ENCODE measurements at regions not wholly inside any gene's neighbourhood (a gene's known extent, or its start where the extent isn't known, plus 50 kb on each side); places are given as distances from the start of the nearest gene placed in this dataset.
"Not testable (repeated sequence)": the region's sequence is repeated elsewhere in the genome, so short reads cannot be mapped to it uniquely, and the experiment has no call there.

DNA sequence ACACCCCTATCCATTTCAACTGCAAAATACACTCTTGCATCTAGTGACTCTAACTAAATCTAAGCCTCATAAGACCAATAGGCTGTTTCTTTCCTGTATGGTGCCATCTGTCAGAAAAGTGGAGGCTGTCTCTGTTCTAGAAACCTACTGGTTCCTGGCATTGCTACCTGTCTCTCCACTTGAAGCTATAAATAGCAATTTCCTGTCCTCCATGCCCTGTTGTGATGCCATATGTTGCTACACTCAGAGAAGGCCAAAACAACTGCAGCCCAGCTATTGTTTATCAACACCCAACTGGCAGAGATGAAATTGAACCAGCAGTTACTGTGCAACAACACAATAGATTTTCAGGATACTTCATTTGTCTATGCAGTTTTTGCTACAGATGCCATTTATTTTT lies 1355.1 kb upstream of the SLC39A10 start:
- intact Hi-C loops (cut with DNase I; ENCODE audit: low total_unique reads), result no loop called here
- TF ChIP-seq, protein P1, sequence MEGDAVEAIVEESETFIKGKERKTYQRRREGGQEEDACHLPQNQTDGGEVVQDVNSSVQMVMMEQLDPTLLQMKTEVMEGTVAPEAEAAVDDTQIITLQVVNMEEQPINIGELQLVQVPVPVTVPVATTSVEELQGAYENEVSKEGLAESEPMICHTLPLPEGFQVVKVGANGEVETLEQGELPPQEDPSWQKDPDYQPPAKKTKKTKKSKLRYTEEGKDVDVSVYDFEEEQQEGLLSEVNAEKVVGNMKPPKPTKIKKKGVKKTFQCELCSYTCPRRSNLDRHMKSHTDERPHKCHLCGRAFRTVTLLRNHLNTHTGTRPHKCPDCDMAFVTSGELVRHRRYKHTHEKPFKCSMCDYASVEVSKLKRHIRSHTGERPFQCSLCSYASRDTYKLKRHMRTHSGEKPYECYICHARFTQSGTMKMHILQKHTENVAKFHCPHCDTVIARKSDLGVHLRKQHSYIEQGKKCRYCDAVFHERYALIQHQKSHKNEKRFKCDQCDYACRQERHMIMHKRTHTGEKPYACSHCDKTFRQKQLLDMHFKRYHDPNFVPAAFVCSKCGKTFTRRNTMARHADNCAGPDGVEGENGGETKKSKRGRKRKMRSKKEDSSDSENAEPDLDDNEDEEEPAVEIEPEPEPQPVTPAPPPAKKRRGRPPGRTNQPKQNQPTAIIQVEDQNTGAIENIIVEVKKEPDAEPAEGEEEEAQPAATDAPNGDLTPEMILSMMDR (IDR thresholded peaks at IDR 0.05 in 8 of 11, conservative IDR thresholded peaks at IDR 0.05 in 3 of 11), result no peak
- TF ChIP-seq POLR2A (IDR thresholded peaks at IDR 0.05) (no peak), POLR2AphosphoS5 (IDR thresholded peaks at IDR 0.05) (no peak)
- H3K27me3 ChIP-seq (replicated peaks in 1 of 7), result no peaks in the 10 kb centered on the region

DNA sequence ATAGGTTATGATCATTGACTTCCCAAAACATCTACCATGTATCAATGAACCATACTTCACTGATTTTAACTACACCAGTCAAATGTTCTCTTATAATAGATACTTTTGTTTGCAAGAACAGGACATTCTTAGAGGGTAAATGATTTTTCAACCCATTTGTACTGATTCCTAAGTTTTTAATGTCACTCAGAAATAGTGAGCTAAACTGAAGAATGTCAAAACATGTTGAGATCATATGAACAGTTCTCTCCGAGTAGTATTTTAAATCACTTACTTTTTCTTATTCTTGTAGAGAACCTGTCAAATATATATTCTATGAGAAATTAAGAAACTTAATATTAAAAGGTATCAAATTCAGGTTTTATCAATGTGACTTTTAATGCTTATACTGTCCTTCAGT lies 1362.9 kb upstream of the SLC39A10 start:
- Histone ChIP-seq H3K4me1 (no peaks in the 10 kb centered on the region), H3K9me3 (no peaks in the 10 kb centered on the region), H3K27me3 (replicated peaks in 1 of 7) (no peaks in the 10 kb centered on the region), H3K4me3 (no peak overlapping the region), H3K36me3 (no peaks in the 10 kb centered on the region), H3K27ac (no peak overlapping the region)
- intact Hi-C loops (cut with DNase I; ENCODE audit: low total_unique reads), result no loop called here
- WGBS, 5 donors, result 78 to 91% (median 88%) methylated on average over 1 of the region's 1 CpG
- TF ChIP-seq POLR2A (IDR thresholded peaks at IDR 0.05) (no peak), POLR2AphosphoS5 (IDR thresholded peaks at IDR 0.05) (no peak)
- TF ChIP-seq, protein P1 (IDR thresholded peaks at IDR 0.05 in 8 of 11, conservative IDR thresholded peaks at IDR 0.05 in 3 of 11), result no peak
- no peak for DNase-seq

More for the DNA sequence above, 1355.1 kb upstream of the SLC39A10 start:
- Histone ChIP-seq H3K36me3 (no peaks in the 10 kb centered on the region), H3K9me3 (no peaks in the 10 kb centered on the region), H3K4me3 (no peak overlapping the region), H3K27ac (no peak overlapping the region), H3K4me1 (no peaks in the 10 kb centered on the region)
- no peak for DNase-seq

DNA sequence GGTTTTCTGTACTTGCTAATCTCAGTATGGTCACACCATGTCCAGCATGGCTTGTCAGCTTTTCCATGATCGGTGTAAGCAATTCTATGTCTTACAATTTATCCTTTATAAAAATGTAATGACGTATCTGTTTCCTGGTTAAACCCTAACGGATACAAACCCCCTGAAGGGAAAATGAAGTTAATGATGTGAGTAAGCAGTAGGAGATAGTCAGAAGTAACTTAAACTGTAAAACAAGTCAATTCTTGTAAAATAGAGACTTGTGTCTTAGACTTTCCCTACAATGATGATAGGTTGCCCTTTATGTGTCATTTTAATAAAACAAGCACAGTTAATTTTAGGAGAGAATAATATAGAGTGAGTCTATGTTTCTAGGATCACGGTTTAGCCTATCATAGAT lies 1365.9 kb upstream of the SLC39A10 start:
- Histone ChIP-seq H3K4me3 (no peak overlapping the region), H3K27ac (no peak overlapping the region), H3K9me3 (no peaks in the 10 kb centered on the region), H3K27me3 (replicated peaks in 1 of 7) (no peaks in the 10 kb centered on the region), H3K36me3 (no peaks in the 10 kb centered on the region), H3K4me1 (no peaks in the 10 kb centered on the region)
- TF ChIP-seq, protein P1 (IDR thresholded peaks at IDR 0.05 in 8 of 11, conservative IDR thresholded peaks at IDR 0.05 in 3 of 11), result no peak
- TF ChIP-seq POLR2A (IDR thresholded peaks at IDR 0.05) (no peak), POLR2AphosphoS5 (IDR thresholded peaks at IDR 0.05) (no peak)
- WGBS, 5 donors, result 79 to 95% (median 85%) methylated on average over 4 of the region's 4 CpGs
- intact Hi-C loops (cut with DNase I; ENCODE audit: low total_unique reads), result no loop called here
- DNase-seq, result no peak

DNA sequence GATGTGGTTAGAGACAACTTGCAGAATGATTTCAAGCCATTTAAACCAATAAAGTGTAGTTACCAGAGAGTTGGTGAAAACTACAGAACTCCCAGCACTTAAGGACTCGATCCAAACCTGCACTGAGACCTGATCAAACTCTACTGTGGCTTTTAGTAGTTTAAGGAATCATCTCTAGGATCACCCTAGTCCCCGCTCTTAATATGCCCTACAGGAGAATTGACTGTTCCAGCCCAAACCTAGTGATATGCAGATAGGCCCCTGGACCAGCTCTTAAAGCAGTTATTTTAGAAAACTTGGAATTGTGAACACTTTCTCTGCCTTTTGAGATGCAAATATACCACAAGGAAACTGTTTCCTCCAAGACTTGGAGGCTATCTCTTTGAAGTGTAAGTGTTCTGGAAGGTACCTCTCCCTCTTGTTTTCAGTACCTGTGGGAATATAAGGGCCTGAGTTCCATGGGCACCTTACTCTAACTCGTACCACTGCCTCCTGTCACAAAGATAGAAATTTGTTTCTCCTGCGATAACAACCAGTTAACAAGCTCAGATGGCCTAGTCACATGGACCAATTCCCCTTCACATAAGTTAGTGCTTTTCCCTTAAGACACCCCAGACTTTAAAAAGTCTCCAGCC lies 1367.2 kb upstream of the SLC39A10 start:
- Histone ChIP-seq H3K9me3 (no peaks in the 10 kb centered on the region), H3K27ac (no peak overlapping the region), H3K27me3 (replicated peaks in 1 of 7) (no peaks in the 10 kb centered on the region), H3K4me1 (no peaks in the 10 kb centered on the region), H3K4me3 (no peak overlapping the region), H3K36me3 (no peaks in the 10 kb centered on the region)
- WGBS, 5 donors, result 74 to 86% (median 77%) methylated on average over 4 of the region's 4 CpGs
- DNase-seq, result no peak
- TF ChIP-seq POLR2AphosphoS5 (IDR thresholded peaks at IDR 0.05) (no peak), POLR2A (IDR thresholded peaks at IDR 0.05) (no peak)
- TF ChIP-seq, protein P1 (IDR thresholded peaks at IDR 0.05 in 8 of 11, conservative IDR thresholded peaks at IDR 0.05 in 3 of 11), result no peak
- intact Hi-C loops (cut with DNase I; ENCODE audit: low total_unique reads), result no loop called here

DNA sequence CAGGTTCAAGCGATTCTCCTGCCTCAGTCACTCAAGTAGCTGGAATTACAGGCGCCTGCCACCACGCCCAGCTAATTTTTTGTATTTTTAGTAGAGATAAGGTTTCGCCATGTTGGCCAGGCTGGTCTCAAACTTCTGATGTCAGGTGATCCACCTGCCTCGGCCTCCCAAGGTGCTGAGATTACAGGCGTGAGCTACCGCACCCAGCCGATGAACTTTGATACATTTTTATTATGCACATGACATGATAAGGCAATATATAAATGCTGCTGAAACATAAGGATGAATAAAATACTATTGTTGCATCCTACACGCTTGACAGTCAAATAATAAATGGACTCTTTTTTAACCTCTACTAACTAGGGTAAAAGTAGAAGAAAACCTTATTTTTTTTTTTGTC lies 1380.4 kb upstream of the SLC39A10 start:
- H3K36me3 ChIP-seq; H3K9me3 ChIP-seq; H3K27ac ChIP-seq; H3K4me3 ChIP-seq; H3K4me1 ChIP-seq; intact Hi-C loops (cut with DNase I; ENCODE audit: low total_unique reads); H3K27me3 ChIP-seq (replicated peaks in 1 of 7); DNase-seq: not testable (repeated sequence)
- 85 to 96% (median 87%) methylated on average over 9 of the region's 9 CpGs for WGBS, 5 donors

Measured in spleen (tissue), 11 donors.